MM.1S (cell line): ENCODE measurements at regions not wholly inside any gene's neighbourhood (a gene's known extent, or its start where the extent isn't known, plus 50 kb on each side); places are given as distances from the start of the nearest gene placed in this dataset.
"Not testable (repeated sequence)": the region's sequence is repeated elsewhere in the genome, so short reads cannot be mapped to it uniquely, and the experiment has no call there.

Source experiments
- DNase-seq: peaks from one replicate; pipeline ENCODE4 v3.0.0-alpha.2; 2015
- H2AFZ ChIP-seq: fragments of 300-600 bp; sonication (generic); 2 replicates; pipeline ENCODE4 v1.6.0; 2016; ENCODE audit warnings: antibody characterized with exemption, low read length
- H3F3A ChIP-seq: fragments of 300-600 bp; sonication (generic); 2 replicates; pipeline ENCODE4 v1.6.1; 2016; ENCODE audit warnings: mild to moderate bottlenecking, antibody characterized with exemption, low read length, moderate library complexity, mixed read lengths; ENCODE audit not compliant: insufficient read depth
- H3K27ac ChIP-seq: fragments of 300-600 bp; sonication (generic); 2 replicates; pipeline ENCODE4 v1.5.1; 2016; ENCODE audit warnings: mild to moderate bottlenecking, low read length
- H3K27me3 ChIP-seq: fragments of 300-600 bp; sonication (generic); replicated peaks from 2 replicates; pipeline ENCODE4 v1.6.0; 2016; ENCODE audit warnings: low read length; ENCODE audit not compliant: insufficient read depth
- H3K36me3 ChIP-seq: fragments of 300-600 bp; sonication (generic); replicated peaks from 2 replicates; pipeline ENCODE4 v1.6.1; 2016; ENCODE audit warnings: mild to moderate bottlenecking, low read length, mixed read lengths; ENCODE audit not compliant: insufficient read depth
- H3K4me1 ChIP-seq: fragments of 300-600 bp; sonication (generic); 2 replicates; pipeline ENCODE4 v1.6.1; 2016; ENCODE audit warnings: low read length, mixed read lengths
- H3K4me2 ChIP-seq: fragments of 300-600 bp; sonication (generic); 2 replicates; pipeline ENCODE4 v1.6.0; 2016; ENCODE audit warnings: low read depth, low read length
- H3K4me3 ChIP-seq: fragments of 300-600 bp; sonication (generic); 2 replicates; pipeline ENCODE4 v1.5.1; 2016; ENCODE audit warnings: low read length, mixed read lengths
- H3K79me2 ChIP-seq: fragments of 300-600 bp; sonication (generic); 2 replicates; pipeline ENCODE4 v1.6.1; 2016; ENCODE audit warnings: mixed run types, low read length, mixed read lengths
- H3K9ac ChIP-seq: fragments of 300-600 bp; sonication (generic); 2 replicates; pipeline ENCODE4 v1.6.1; 2016; ENCODE audit warnings: low read length, mixed read lengths
- H3K9me2 ChIP-seq: fragments of 300-600 bp; sonication (generic); replicated peaks from 2 replicates; pipeline ENCODE4 v1.6.1; 2016; ENCODE audit warnings: mild to moderate bottlenecking, low read length, mixed read lengths; ENCODE audit not compliant: insufficient read depth
- H3K9me3 ChIP-seq: fragments of 300-600 bp; sonication (generic); replicated peaks from 2 replicates; pipeline ENCODE4 v1.6.1; 2016; ENCODE audit warnings: mild to moderate bottlenecking, low read length, mixed read lengths; ENCODE audit not compliant: insufficient read depth
- H4K20me1 ChIP-seq: fragments of 300-600 bp; sonication (generic); 2 replicates; pipeline ENCODE4 v1.6.1; 2016; ENCODE audit warnings: mild to moderate bottlenecking, low read length, moderate library complexity, mixed read lengths; ENCODE audit not compliant: insufficient read depth
- EZH2phosphoT487 ChIP-seq: fragments of 300-600 bp; sonication (generic); IDR thresholded peaks from 2 replicates; pipeline ENCODE4 v1.6.1; 2018; ENCODE audit warnings: antibody characterized with exemption, low read length

- Histone ChIP-seq H3K27ac (no peak overlapping the region), H3F3A (no peaks in the 10 kb centered on the region), H3K36me3 (no peaks in the 10 kb centered on the region), H3K79me2 (no peaks in the 10 kb centered on the region), H3K4me1 (no peaks in the 10 kb centered on the region), H3K9me2 (no peaks in the 10 kb centered on the region), H3K4me3 (no peak overlapping the region), H3K9me3 (no peaks in the 10 kb centered on the region), H4K20me1 (no peaks in the 10 kb centered on the region), H3K9ac (no peak overlapping the region), H3K4me2 (no peak overlapping the region), H3K27me3 (no peaks in the 10 kb centered on the region), H2AFZ (no peak overlapping the region)
- DNase-seq: no peak
- no peak for TF ChIP-seq EZH2phosphoT487
Observed at GRCh38 chr11:49533204-49533603, 324.8 kb upstream of the FOLH1 start.

- H3F3A ChIP-seq, H3K9me3 ChIP-seq, H3K79me2 ChIP-seq, H2AFZ ChIP-seq, H3K27me3 ChIP-seq, H3K36me3 ChIP-seq, H3K4me1 ChIP-seq, H3K27ac ChIP-seq, H3K4me2 ChIP-seq, H3K9ac ChIP-seq, H3K4me3 ChIP-seq, H3K9me2 ChIP-seq, H4K20me1 ChIP-seq: not testable (repeated sequence)
- peak; percentile 69 for DNase-seq
Observed at GRCh38 chr11:49538927-49539326, 330.5 kb upstream of the FOLH1 start.

GRCh38 chr11:49558261-49558847 lies 350.0 kb upstream of the FOLH1 start:
- not testable (repeated sequence) for H3K4me3 ChIP-seq, DNase-seq, H3K4me1 ChIP-seq, H3K36me3 ChIP-seq, H3K9ac ChIP-seq, H3K4me2 ChIP-seq, H3K79me2 ChIP-seq, H3F3A ChIP-seq, H3K9me3 ChIP-seq, H3K27ac ChIP-seq, H3K9me2 ChIP-seq, H3K27me3 ChIP-seq, H4K20me1 ChIP-seq, H2AFZ ChIP-seq

- H2AFZ ChIP-seq, H3K4me1 ChIP-seq, H3K36me3 ChIP-seq, H3K9me2 ChIP-seq, H3K4me2 ChIP-seq, H3K27me3 ChIP-seq, H3K9me3 ChIP-seq, H3K9ac ChIP-seq, H3K4me3 ChIP-seq, H3K27ac ChIP-seq, H4K20me1 ChIP-seq, DNase-seq, H3F3A ChIP-seq, H3K79me2 ChIP-seq: not testable (repeated sequence)
Observed at GRCh38 chr11:49560593-49560992, 352.2 kb upstream of the FOLH1 start.

GRCh38 chr11:49561240-49561880 lies 353.0 kb upstream of the FOLH1 start:
- not testable (repeated sequence) for H3K9me2 ChIP-seq, H3K4me2 ChIP-seq, H3K36me3 ChIP-seq, DNase-seq, H3K9ac ChIP-seq, H4K20me1 ChIP-seq, H3K9me3 ChIP-seq, H3K4me1 ChIP-seq, H3K79me2 ChIP-seq, H3K27me3 ChIP-seq, H2AFZ ChIP-seq, H3K27ac ChIP-seq, H3F3A ChIP-seq, H3K4me3 ChIP-seq

GRCh38 chr11:49562262-49562661 lies 353.9 kb upstream of the FOLH1 start:
- not testable (repeated sequence) for H3K9me3 ChIP-seq, H3K4me1 ChIP-seq, H3F3A ChIP-seq, H2AFZ ChIP-seq, H3K79me2 ChIP-seq, DNase-seq, H3K27me3 ChIP-seq, H3K27ac ChIP-seq, H3K9ac ChIP-seq, H3K4me3 ChIP-seq, H4K20me1 ChIP-seq, H3K36me3 ChIP-seq, H3K9me2 ChIP-seq, H3K4me2 ChIP-seq

GRCh38 chr11:49579492-49579891 lies 371.1 kb upstream of the FOLH1 start:
- H3K27me3 ChIP-seq, H4K20me1 ChIP-seq, H3K4me3 ChIP-seq, H3K4me2 ChIP-seq, H3F3A ChIP-seq, H3K9me3 ChIP-seq, H3K79me2 ChIP-seq, H3K9me2 ChIP-seq, H3K36me3 ChIP-seq, H3K4me1 ChIP-seq, H3K27ac ChIP-seq, H3K9ac ChIP-seq, H2AFZ ChIP-seq, DNase-seq: not testable (repeated sequence)

- H3K79me2 ChIP-seq, DNase-seq, H3K9me3 ChIP-seq, H4K20me1 ChIP-seq, H3K4me2 ChIP-seq, H3K36me3 ChIP-seq, H3K4me1 ChIP-seq, H3K9ac ChIP-seq, H2AFZ ChIP-seq, H3K27ac ChIP-seq, H3K9me2 ChIP-seq, H3K4me3 ChIP-seq, H3K27me3 ChIP-seq, H3F3A ChIP-seq: not testable (repeated sequence)
Observed at GRCh38 chr11:49585495-49585894, 366.7 kb upstream of the OR4C13 start.
